GM23338 (cell line): ENCODE measurements at regions not wholly inside any gene's neighbourhood (a gene's known extent, or its start where the extent isn't known, plus 50 kb on each side); places are given as distances from the start of the nearest gene placed in this dataset.

Experiments
- ATAC-seq: fragments of 200-7000 bp; cut with Tn5 transposase; 3 replicates; pipeline ENCODE4 v1.9.1; 2020
- DNase-seq: peaks from one replicate; pipeline ENCODE4 v3.0.0-alpha.2; 2015; ENCODE audit warnings: low spot score
- H2AFZ ChIP-seq: fragments of 200-600 bp; sonication (generic); 2 replicates; pipeline ENCODE4 v1.8.0; 2016; ENCODE audit warnings: antibody characterized with exemption, mild to moderate bottlenecking, moderate library complexity
- H3F3A ChIP-seq: fragments of 200-600 bp; sonication (generic); replicated peaks from 2 replicates; pipeline ENCODE4 v1.8.0; 2017; ENCODE audit warnings: antibody characterized with exemption, mixed run types, low read depth
- H3K27ac ChIP-seq: fragments of 200-600 bp; sonication (generic); 2 replicates; pipeline ENCODE4 v1.6.1; 2016; ENCODE audit warnings: low read depth
- H3K27me3 ChIP-seq: fragments of 200-600 bp; sonication (generic); 2 replicates; pipeline ENCODE4 v1.8.0; 2016; ENCODE audit warnings: mild to moderate bottlenecking, mixed run types, moderate library complexity; ENCODE audit not compliant: insufficient read depth
- H3K36me3 ChIP-seq: fragments of 200-600 bp; sonication (generic); 2 replicates; pipeline ENCODE4 v1.8.0; 2016; ENCODE audit warnings: mild to moderate bottlenecking; ENCODE audit not compliant: insufficient read depth
- H3K4me1 ChIP-seq: fragments of 200-600 bp; sonication (generic); 2 replicates; pipeline ENCODE4 v1.8.0; 2016; ENCODE audit warnings: mild to moderate bottlenecking, moderate library complexity; ENCODE audit not compliant: insufficient read depth
- H3K4me2 ChIP-seq: fragments of 200-600 bp; sonication (generic); 2 replicates; pipeline ENCODE4 v1.7.1; 2017; ENCODE audit warnings: mixed run types
- H3K4me3 ChIP-seq: fragments of 200-600 bp; sonication (generic); 2 replicates; pipeline ENCODE4 v1.6.1; 2016; ENCODE audit warnings: mixed run types
- H3K79me2 ChIP-seq: fragments of 200-600 bp; sonication (generic); replicated peaks from 2 replicates; pipeline ENCODE4 v1.8.0; 2017; ENCODE audit warnings: mild to moderate bottlenecking; ENCODE audit not compliant: insufficient read depth
- H3K9me2 ChIP-seq: fragments of 200-600 bp; sonication (generic); 2 replicates; pipeline ENCODE4 v1.8.0; 2017; ENCODE audit not compliant: insufficient read depth
- H4K20me1 ChIP-seq: fragments of 200-600 bp; sonication (generic); replicated peaks from 2 replicates; pipeline ENCODE4 v1.8.0; 2017; ENCODE audit warnings: mild to moderate bottlenecking; ENCODE audit not compliant: insufficient read depth
- H3K27ac Mint-ChIP-seq: 2 replicates; pipeline ENCODE4 v1.8.0; 2020; ENCODE audit warnings: inconsistent platforms, mild to moderate bottlenecking, moderate library complexity, mixed read lengths
- H3K27me3 Mint-ChIP-seq: 3 replicates; pipeline ENCODE4 v1.8.0; 2022; ENCODE audit warnings: low read depth, mild to moderate bottlenecking, moderate library complexity, mixed read lengths, inconsistent platforms; ENCODE audit not compliant: insufficient read depth, poor library complexity
- H3K36me3 Mint-ChIP-seq: 3 replicates; pipeline ENCODE4 v1.8.0; 2021; ENCODE audit warnings: low read depth, mild to moderate bottlenecking, inconsistent platforms, moderate library complexity, mixed read lengths
- H3K4me1 Mint-ChIP-seq: 3 replicates; pipeline ENCODE4 v1.8.0; 2020; ENCODE audit warnings: mild to moderate bottlenecking, inconsistent platforms, mixed read lengths
- H3K4me3 Mint-ChIP-seq: 3 replicates; pipeline ENCODE4 v1.8.0; 2021; ENCODE audit warnings: moderate library complexity, mild to moderate bottlenecking, inconsistent platforms, mixed read lengths
- H3K9me3 Mint-ChIP-seq: 3 replicates; pipeline ENCODE4 v1.8.0; 2020; ENCODE audit warnings: moderate library complexity, mild to moderate bottlenecking, inconsistent platforms, mixed read lengths
- CREB1 ChIP-seq: fragments of 250-450 bp; sonication (Bioruptor Pico); IDR thresholded peaks from 2 replicates; pipeline ENCODE4 v1.5.0; 2020; ENCODE audit warnings: low read depth, mild to moderate bottlenecking, moderate library complexity
- CTCF ChIP-seq, 2 experiments: fragments of 200-600 bp in 1 of 2; sonication (generic) in 1 of 2; conservative IDR thresholded peaks; 2 replicates each; pipeline versions ENCODE4 v1.5.1 to v1.6.1; 2016 to 2017; ENCODE audit warnings: antibody characterized with exemption in 2 of 2, low read depth in 2 of 2, mild to moderate bottlenecking in 2 of 2, moderate library complexity in 1 of 2
- EZH2 ChIP-seq: fragments of 200-600 bp; sonication (generic); IDR thresholded peaks from one replicate; pipeline ENCODE4 v1.8.0; 2017; ENCODE audit warnings: antibody characterized with exemption, mild to moderate bottlenecking, low read depth; ENCODE audit not compliant: unreplicated experiment
- EZH2phosphoT487 ChIP-seq: fragments of 200-600 bp; sonication (generic); IDR thresholded peaks from one replicate; pipeline ENCODE4 v1.8.1; 2018; ENCODE audit warnings: antibody characterized with exemption; ENCODE audit not compliant: unreplicated experiment
- JUNB ChIP-seq: IDR thresholded peaks from one replicate; pipeline ENCODE4 v1.6.1; 2016; ENCODE audit warnings: antibody characterized with exemption; ENCODE audit not compliant: unreplicated experiment
- NANOG ChIP-seq: IDR thresholded peaks from 2 replicates; pipeline ENCODE4 v1.6.1; 2016; ENCODE audit warnings: antibody characterized with exemption, borderline replicate concordance
- POLR2AphosphoS5 ChIP-seq: IDR thresholded peaks from 2 replicates; pipeline ENCODE4 v1.6.1; 2016; ENCODE audit warnings: antibody characterized with exemption, low read depth
- STAT1 ChIP-seq: IDR thresholded peaks from one replicate; pipeline ENCODE4 v1.6.1; 2016; ENCODE audit warnings: antibody characterized with exemption; ENCODE audit not compliant: unreplicated experiment
- ZNF114 ChIP-seq: fragments of 250-450 bp; sonication (Bioruptor Pico); IDR thresholded peaks from 2 replicates; pipeline ENCODE4 v1.5.0; 2020; ENCODE audit warnings: mild to moderate bottlenecking, moderate library complexity
- ZNF331 ChIP-seq: fragments of 250-450 bp; sonication (Bioruptor Pico); IDR thresholded peaks from 2 replicates; pipeline ENCODE4 v1.5.0; 2020; ENCODE audit warnings: low read depth, mild to moderate bottlenecking, moderate library complexity
- ZNF462 ChIP-seq: fragments of 250-450 bp; sonication (Bioruptor Pico); IDR thresholded peaks from 2 replicates; pipeline ENCODE4 v1.5.0; 2020; ENCODE audit warnings: mild to moderate bottlenecking, moderate library complexity
- TF ChIP-seq, protein P1 (sequence below): IDR thresholded peaks from 2 replicates; pipeline ENCODE4 v1.6.1; 2016; ENCODE audit warnings: antibody characterized with exemption
- TF ChIP-seq, protein P2 (sequence below): IDR thresholded peaks from one replicate; pipeline ENCODE4 v1.6.1; 2018; ENCODE audit warnings: antibody characterized with exemption; ENCODE audit not compliant: unreplicated experiment

- H3K36me3 Mint-ChIP-seq = no peaks in the 10 kb centered on the region
- Histone ChIP-seq H3K9me2 (no peaks in the 10 kb centered on the region), H3K4me2 (no peak overlapping the region), H3K4me1 (no peaks in the 10 kb centered on the region), H3F3A (no peaks in the 10 kb centered on the region), H4K20me1 (no peaks in the 10 kb centered on the region), H3K36me3 (no peaks in the 10 kb centered on the region), H3K4me3 (no peak overlapping the region), H2AFZ (no peak overlapping the region), H3K27ac (no peak overlapping the region), H3K79me2 (no peaks in the 10 kb centered on the region), H3K27me3 (peaks cover 6% of the 10 kb centered on the region; the same call in 1 of the 2 replicates)
- DNase-seq (no peak), ATAC-seq (no peak)
- H3K27ac Mint-ChIP-seq = no peak overlapping the region
- H3K4me1 Mint-ChIP-seq = no peaks in the 10 kb centered on the region
- H3K27me3 Mint-ChIP-seq = peaks cover 5% of the 10 kb centered on the region
- H3K9me3 Mint-ChIP-seq = no peaks in the 10 kb centered on the region
- H3K4me3 Mint-ChIP-seq = no peak overlapping the region
- TF ChIP-seq ZNF462 (CRISPR knock-in tag) (no peak), POLR2AphosphoS5 (no peak), CTCF (conservative IDR thresholded peaks at IDR 0.05; ENCODE audit: low read depth in 2 of 2) (no peak), CREB1 (CRISPR knock-in tag) (no peak), JUNB (no peak), ZNF114 (CRISPR knock-in tag) (no peak), EZH2phosphoT487 (no peak), NANOG (no peak), ZNF331 (CRISPR knock-in tag) (no peak), STAT1 (no peak), EZH2 (no peak)
- TF ChIP-seq, protein P1, sequence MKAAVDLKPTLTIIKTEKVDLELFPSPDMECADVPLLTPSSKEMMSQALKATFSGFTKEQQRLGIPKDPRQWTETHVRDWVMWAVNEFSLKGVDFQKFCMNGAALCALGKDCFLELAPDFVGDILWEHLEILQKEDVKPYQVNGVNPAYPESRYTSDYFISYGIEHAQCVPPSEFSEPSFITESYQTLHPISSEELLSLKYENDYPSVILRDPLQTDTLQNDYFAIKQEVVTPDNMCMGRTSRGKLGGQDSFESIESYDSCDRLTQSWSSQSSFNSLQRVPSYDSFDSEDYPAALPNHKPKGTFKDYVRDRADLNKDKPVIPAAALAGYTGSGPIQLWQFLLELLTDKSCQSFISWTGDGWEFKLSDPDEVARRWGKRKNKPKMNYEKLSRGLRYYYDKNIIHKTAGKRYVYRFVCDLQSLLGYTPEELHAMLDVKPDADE = no peak
- TF ChIP-seq, protein P2, sequence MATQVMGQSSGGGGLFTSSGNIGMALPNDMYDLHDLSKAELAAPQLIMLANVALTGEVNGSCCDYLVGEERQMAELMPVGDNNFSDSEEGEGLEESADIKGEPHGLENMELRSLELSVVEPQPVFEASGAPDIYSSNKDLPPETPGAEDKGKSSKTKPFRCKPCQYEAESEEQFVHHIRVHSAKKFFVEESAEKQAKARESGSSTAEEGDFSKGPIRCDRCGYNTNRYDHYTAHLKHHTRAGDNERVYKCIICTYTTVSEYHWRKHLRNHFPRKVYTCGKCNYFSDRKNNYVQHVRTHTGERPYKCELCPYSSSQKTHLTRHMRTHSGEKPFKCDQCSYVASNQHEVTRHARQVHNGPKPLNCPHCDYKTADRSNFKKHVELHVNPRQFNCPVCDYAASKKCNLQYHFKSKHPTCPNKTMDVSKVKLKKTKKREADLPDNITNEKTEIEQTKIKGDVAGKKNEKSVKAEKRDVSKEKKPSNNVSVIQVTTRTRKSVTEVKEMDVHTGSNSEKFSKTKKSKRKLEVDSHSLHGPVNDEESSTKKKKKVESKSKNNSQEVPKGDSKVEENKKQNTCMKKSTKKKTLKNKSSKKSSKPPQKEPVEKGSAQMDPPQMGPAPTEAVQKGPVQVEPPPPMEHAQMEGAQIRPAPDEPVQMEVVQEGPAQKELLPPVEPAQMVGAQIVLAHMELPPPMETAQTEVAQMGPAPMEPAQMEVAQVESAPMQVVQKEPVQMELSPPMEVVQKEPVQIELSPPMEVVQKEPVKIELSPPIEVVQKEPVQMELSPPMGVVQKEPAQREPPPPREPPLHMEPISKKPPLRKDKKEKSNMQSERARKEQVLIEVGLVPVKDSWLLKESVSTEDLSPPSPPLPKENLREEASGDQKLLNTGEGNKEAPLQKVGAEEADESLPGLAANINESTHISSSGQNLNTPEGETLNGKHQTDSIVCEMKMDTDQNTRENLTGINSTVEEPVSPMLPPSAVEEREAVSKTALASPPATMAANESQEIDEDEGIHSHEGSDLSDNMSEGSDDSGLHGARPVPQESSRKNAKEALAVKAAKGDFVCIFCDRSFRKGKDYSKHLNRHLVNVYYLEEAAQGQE = no peak
These were observed 156.9 kb downstream of the GPX5 start for GRCh38 chr6:28682542-28682941.
